OCI-LY7 (cell line): ENCODE measurements at regions not wholly inside any gene's neighbourhood (a gene's known extent, or its start where the extent isn't known, plus 50 kb on each side); places are given as distances from the start of the nearest gene placed in this dataset.
A peak's percentile ranks its signal among the peaks of the same experiment; 100 is the strongest.
"Not testable (repeated sequence)": the region's sequence is repeated elsewhere in the genome, so short reads cannot be mapped to it uniquely, and the experiment has no call there.

Experiments
- BruUV-seq: library from RNA; stranded (reverse); fragments of 400-500 nt; replicated peaks from 2 replicates; lab custom pipeline; 2021; lab: Mats Ljungman, UMichigan
- CTCF ChIA-PET: fragments of 300-600 bp; sonication (Branson Sonifier 250); formaldehyde crosslinking; loops from one replicate; lab custom pipeline; 2022; ENCODE audit warnings: antibody characterized with exemption; ENCODE audit not compliant: unreplicated experiment; lab: Charles Lee
- POLR2A ChIA-PET: fragments of 300-600 bp; sonication (Branson Sonifier 250); formaldehyde crosslinking; loops from one replicate; lab custom pipeline; 2022; ENCODE audit warnings: antibody characterized with exemption; lab: Charles Lee
- DNase-seq: peaks from one replicate; pipeline ENCODE4 v3.0.0-alpha.2; 2015; ENCODE audit warnings: low spot score
- H2AFZ ChIP-seq: fragments of 200-600 bp; sonication (generic), shearing (Covaris generic); 2 replicates; pipeline ENCODE4 v1.6.1; 2014; ENCODE audit warnings: mild to moderate bottlenecking, antibody characterized with exemption, low read length, moderate library complexity
- H3K27ac ChIP-seq: fragments of 200-600 bp; sonication (generic); 2 replicates; pipeline ENCODE4 v1.5.1; 2014; ENCODE audit warnings: mixed run types, low read depth, mild to moderate bottlenecking, moderate library complexity, low read length, inconsistent platforms; ENCODE audit not compliant: poor library complexity, severe bottlenecking
- H3K36me3 ChIP-seq: fragments of 200-600 bp; sonication (generic); 2 replicates; pipeline ENCODE4 v1.6.1; 2014; ENCODE audit warnings: mild to moderate bottlenecking, antibody characterized with exemption, low read length, moderate library complexity, mixed read lengths; ENCODE audit not compliant: insufficient read depth
- H3K4me1 ChIP-seq: fragments of 200-600 bp; sonication (generic); 2 replicates; pipeline ENCODE4 v1.5.1; 2014; ENCODE audit warnings: mild to moderate bottlenecking, low read length; ENCODE audit not compliant: insufficient read depth, poor library complexity, severe bottlenecking
- H3K4me2 ChIP-seq: fragments of 200-600 bp; sonication (generic); 2 replicates; pipeline ENCODE4 v1.6.1; 2014; ENCODE audit warnings: mild to moderate bottlenecking, low read length
- H3K4me3 ChIP-seq: fragments of 200-600 bp; sonication (generic); 2 replicates; pipeline ENCODE4 v1.5.1; 2014; ENCODE audit warnings: mild to moderate bottlenecking, low read depth, low read length; ENCODE audit not compliant: poor library complexity, severe bottlenecking
- H3K79me2 ChIP-seq: fragments of 200-600 bp; sonication (generic); 2 replicates; pipeline ENCODE4 v1.6.1; 2016; ENCODE audit warnings: low read depth, mild to moderate bottlenecking, low read length, moderate library complexity, mixed read lengths; ENCODE audit not compliant: insufficient read depth
- H3K9me2 ChIP-seq: fragments of 200-600 bp; sonication (generic); 2 replicates; pipeline ENCODE4 v1.6.1; 2016; ENCODE audit warnings: mild to moderate bottlenecking, low read length, mixed read lengths; ENCODE audit not compliant: insufficient read depth
- H3K9me3 ChIP-seq: fragments of 200-600 bp; sonication (generic); 2 replicates; pipeline ENCODE4 v1.6.1; 2014; ENCODE audit warnings: mild to moderate bottlenecking, mixed run types, low read length, mixed read lengths
- H4K20me1 ChIP-seq: fragments of 200-600 bp; sonication (generic); 2 replicates; pipeline ENCODE4 v1.6.1; 2014; ENCODE audit warnings: mild to moderate bottlenecking, antibody characterized with exemption, low read length, moderate library complexity, mixed read lengths; ENCODE audit not compliant: insufficient read depth
- EZH2phosphoT487 ChIP-seq: fragments of 200-600 bp; sonication (generic); IDR thresholded peaks from 2 replicates; pipeline ENCODE4 v1.6.1; 2018; ENCODE audit warnings: low read depth, borderline replicate concordance, mild to moderate bottlenecking, mixed run types, antibody characterized with exemption, low read length, moderate library complexity, mixed read lengths
- intact Hi-C: fragments of 100-400 bp; cut with micrococcal nuclease; formaldehyde crosslinking; loops from one replicate; pipeline ENCODE4 v1.10.0; 2022; ENCODE audit not compliant: unreplicated experiment
- TF ChIP-seq, protein P1 (sequence below): fragments of 200-600 bp; sonication (generic); conservative IDR thresholded peaks from 2 replicates; pipeline ENCODE4 v1.5.1; 2014; ENCODE audit warnings: mild to moderate bottlenecking, antibody characterized with exemption, low read length, moderate library complexity, mixed read lengths

GRCh38 chr6:76861403-76861802 lies 601.9 kb downstream of the HTR1B start:
- H3K36me3 ChIP-seq, result no peaks in the 10 kb centered on the region
- CTCF ChIA-PET, result no interaction called here
- BruUV-seq, result no TSS peak

DNA sequence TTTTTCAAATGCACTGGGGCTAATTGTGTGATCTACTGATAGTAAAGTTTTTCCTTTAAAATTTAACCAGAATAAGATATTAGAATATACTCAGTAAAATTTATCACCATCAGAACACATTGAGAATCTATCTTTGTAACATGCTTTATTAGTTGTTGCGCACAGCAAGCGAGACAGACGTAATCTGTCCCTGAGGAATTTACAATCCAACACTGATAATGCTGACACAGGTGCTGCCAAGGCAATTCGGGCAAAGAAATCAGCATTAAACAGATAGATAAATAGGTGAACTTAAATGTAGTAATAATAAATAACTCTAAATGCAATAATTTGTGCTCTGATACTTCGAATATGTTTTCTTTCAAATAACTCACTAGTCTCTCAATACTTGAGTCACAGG lies 607.2 kb downstream of the HTR1B start:
- CTCF ChIA-PET, result no interaction called here
- H3K36me3 ChIP-seq, result no peaks in the 10 kb centered on the region
- H3K27ac ChIP-seq, result no peak overlapping the region
- H3K79me2 ChIP-seq, result no peaks in the 10 kb centered on the region
- BruUV-seq, result no TSS peak
- H2AFZ ChIP-seq, result no peak overlapping the region
- no peaks in the 10 kb centered on the region for H3K9me2 ChIP-seq
- no peak overlapping the region for H3K4me2 ChIP-seq
- DNase-seq, result no peak
- no peak for TF ChIP-seq EZH2phosphoT487
- TF ChIP-seq, protein P1, sequence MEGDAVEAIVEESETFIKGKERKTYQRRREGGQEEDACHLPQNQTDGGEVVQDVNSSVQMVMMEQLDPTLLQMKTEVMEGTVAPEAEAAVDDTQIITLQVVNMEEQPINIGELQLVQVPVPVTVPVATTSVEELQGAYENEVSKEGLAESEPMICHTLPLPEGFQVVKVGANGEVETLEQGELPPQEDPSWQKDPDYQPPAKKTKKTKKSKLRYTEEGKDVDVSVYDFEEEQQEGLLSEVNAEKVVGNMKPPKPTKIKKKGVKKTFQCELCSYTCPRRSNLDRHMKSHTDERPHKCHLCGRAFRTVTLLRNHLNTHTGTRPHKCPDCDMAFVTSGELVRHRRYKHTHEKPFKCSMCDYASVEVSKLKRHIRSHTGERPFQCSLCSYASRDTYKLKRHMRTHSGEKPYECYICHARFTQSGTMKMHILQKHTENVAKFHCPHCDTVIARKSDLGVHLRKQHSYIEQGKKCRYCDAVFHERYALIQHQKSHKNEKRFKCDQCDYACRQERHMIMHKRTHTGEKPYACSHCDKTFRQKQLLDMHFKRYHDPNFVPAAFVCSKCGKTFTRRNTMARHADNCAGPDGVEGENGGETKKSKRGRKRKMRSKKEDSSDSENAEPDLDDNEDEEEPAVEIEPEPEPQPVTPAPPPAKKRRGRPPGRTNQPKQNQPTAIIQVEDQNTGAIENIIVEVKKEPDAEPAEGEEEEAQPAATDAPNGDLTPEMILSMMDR, result no peak
- H3K9me3 ChIP-seq, result no peaks in the 10 kb centered on the region
- no peaks in the 10 kb centered on the region for H3K4me1 ChIP-seq
- H4K20me1 ChIP-seq, result no peaks in the 10 kb centered on the region
- intact Hi-C loops, result no loop called here
- no peak overlapping the region for H3K4me3 ChIP-seq
- POLR2A ChIA-PET, result no interaction called here

More at GRCh38 chr6:76861403-76861802, 601.9 kb downstream of the HTR1B start:
- no peaks in the 10 kb centered on the region for H3K79me2 ChIP-seq
- no peaks in the 10 kb centered on the region for H3K9me3 ChIP-seq
- H3K4me1 ChIP-seq, result no peaks in the 10 kb centered on the region
- H3K4me3 ChIP-seq, result no peak overlapping the region
- H3K4me2 ChIP-seq, result no peak overlapping the region
- no peaks in the 10 kb centered on the region for H4K20me1 ChIP-seq
- POLR2A ChIA-PET, result interaction anchor here (0.6 to 0.7 kb wide), 2 partner anchors 198 to 737 kb away, joined by 3 to 4 read pairs; no protein-coding TSS in a partner anchor
- peak; percentile 7 for DNase-seq
- no peak overlapping the region for H3K27ac ChIP-seq
- H3K9me2 ChIP-seq, result no peaks in the 10 kb centered on the region; the same call in 1 of the 2 replicates
- H2AFZ ChIP-seq, result no peak overlapping the region
- TF ChIP-seq, protein P1, result peak; percentile 60
- TF ChIP-seq EZH2phosphoT487, result no peak
- intact Hi-C loops, result no loop called here

DNA sequence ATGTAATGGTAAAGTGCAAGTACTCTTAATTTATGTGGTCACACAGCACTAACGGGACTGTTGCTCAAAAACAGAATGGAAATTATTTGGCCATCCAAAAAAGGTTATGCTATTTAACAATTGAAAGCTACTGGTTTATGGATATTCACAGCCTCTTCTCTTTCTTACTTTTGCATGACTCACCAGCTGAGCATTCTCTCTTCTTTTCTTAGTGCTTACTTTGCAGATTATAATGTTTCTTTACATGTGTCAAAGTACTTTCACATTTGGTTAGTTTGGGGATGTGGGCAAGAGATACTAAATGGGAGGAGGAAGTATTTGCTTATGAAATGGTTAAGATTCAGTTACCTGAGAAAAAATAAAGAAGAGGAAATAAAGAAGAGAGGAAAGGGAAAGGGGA lies 610.5 kb downstream of the HTR1B start:
- intact Hi-C loops, result no loop called here
- Histone ChIP-seq H3K4me2 (no peak overlapping the region), H2AFZ (no peak overlapping the region), H3K27ac (no peak overlapping the region), H3K4me1 (no peaks in the 10 kb centered on the region), H3K9me2 (no peaks in the 10 kb centered on the region), H3K79me2 (no peaks in the 10 kb centered on the region), H3K4me3 (no peak overlapping the region), H3K36me3 (no peaks in the 10 kb centered on the region), H4K20me1 (no peaks in the 10 kb centered on the region), H3K9me3 (no peaks in the 10 kb centered on the region)
- no peak for TF ChIP-seq EZH2phosphoT487
- TF ChIP-seq, protein P1, result no peak
- no peak for DNase-seq
- no TSS peak for BruUV-seq
- ChIA-PET POLR2A (interaction anchor here (0.6 to 0.8 kb wide), 2 partner anchors 56 to 256 kb away, joined by 3 to 4 read pairs; no protein-coding TSS in a partner anchor), CTCF (no interaction called here)

- DNase-seq, H3K36me3 ChIP-seq, intact Hi-C loops, H4K20me1 ChIP-seq, CTCF ChIA-PET, H3K79me2 ChIP-seq, POLR2A ChIA-PET, H3K9me2 ChIP-seq, H2AFZ ChIP-seq, H3K4me3 ChIP-seq, H3K9me3 ChIP-seq, BruUV-seq, H3K4me1 ChIP-seq, H3K4me2 ChIP-seq, H3K27ac ChIP-seq: not testable (repeated sequence)
These were observed 613.9 kb downstream of the HTR1B start for GRCh38 chr6:76849274-76849970.
